ENCODE measurements at regions not wholly inside any gene's neighbourhood (a gene's known extent, or its start where the extent isn't known, plus 50 kb on each side); places are given as distances from the start of the nearest gene placed in this dataset.

DNA sequence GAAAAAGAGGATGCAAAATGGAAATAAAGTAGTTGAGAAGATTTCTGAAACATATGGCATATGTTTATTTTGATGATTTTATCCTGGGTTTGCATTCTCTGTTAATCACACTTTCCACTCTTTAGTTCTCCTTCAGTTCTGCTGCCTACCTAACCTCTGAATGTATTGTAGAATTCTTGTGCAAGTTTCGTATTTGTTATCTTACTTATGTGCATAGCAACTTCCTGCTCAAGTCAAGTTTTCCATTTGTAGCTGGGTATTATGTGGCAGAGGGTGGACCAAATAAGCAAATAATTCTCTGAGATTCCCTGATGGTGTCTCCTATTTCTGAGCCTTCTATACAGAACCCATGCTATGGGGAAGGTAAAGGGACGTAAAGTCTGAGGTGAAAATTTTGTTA lies 381.6 kb downstream of the FOXG1 start:
- no peaks in the 10 kb centered on the region for H3K9me3 ChIP-seq (ENCODE audit: control insufficient read depth, low read depth, low read length)
- H3K4me3 ChIP-seq (ENCODE audit: low read length), result no peak overlapping the region
- H3K36me3 ChIP-seq (ENCODE audit: control insufficient read depth, insufficient read depth, low read length), result no peaks in the 10 kb centered on the region
- 100% methylated on average over 1 of the region's 2 CpGs for WGBS (ENCODE audit: insufficient coverage, low lambda C conversion rate)
- no peak for DNase-seq
- H3K27me3 ChIP-seq (ENCODE audit: control insufficient read depth, insufficient read depth, low read length), result no peaks in the 10 kb centered on the region
- no peaks in the 10 kb centered on the region for H3K4me1 ChIP-seq (ENCODE audit: control insufficient read depth, insufficient read depth, low read length)
- H3K27ac ChIP-seq (ENCODE audit: low read length), result no peak overlapping the region

- H3K4me3 ChIP-seq (ENCODE audit: low read length), result no peak overlapping the region
- no peak overlapping the region for H3K27ac ChIP-seq (ENCODE audit: low read length)
- no peaks in the 10 kb centered on the region for H3K27me3 ChIP-seq (ENCODE audit: control insufficient read depth, insufficient read depth, low read length)
- H3K36me3 ChIP-seq (ENCODE audit: control insufficient read depth, insufficient read depth, low read length), result no peaks in the 10 kb centered on the region
- H3K9me3 ChIP-seq (ENCODE audit: control insufficient read depth, low read depth, low read length), result no peaks in the 10 kb centered on the region
- no peaks in the 10 kb centered on the region for H3K4me1 ChIP-seq (ENCODE audit: control insufficient read depth, insufficient read depth, low read length)
- DNase-seq, result no peak
These were observed 383.2 kb downstream of the FOXG1 start for GRCh38 chr14:29149798-29150197.

GRCh38 chr14:29150659-29151058 lies 384.1 kb downstream of the FOXG1 start:
- H3K27me3 ChIP-seq (ENCODE audit: control insufficient read depth, insufficient read depth, low read length), result no peaks in the 10 kb centered on the region
- no peak overlapping the region for H3K27ac ChIP-seq (ENCODE audit: low read length)
- no peak overlapping the region for H3K4me3 ChIP-seq (ENCODE audit: low read length)
- no peaks in the 10 kb centered on the region for H3K9me3 ChIP-seq (ENCODE audit: control insufficient read depth, low read depth, low read length)
- H3K4me1 ChIP-seq (ENCODE audit: control insufficient read depth, insufficient read depth, low read length), result no peaks in the 10 kb centered on the region
- DNase-seq, result no peak
- 100% methylated on average over 1 of the region's 10 CpGs for WGBS (ENCODE audit: insufficient coverage, low lambda C conversion rate)
- no peaks in the 10 kb centered on the region for H3K36me3 ChIP-seq (ENCODE audit: control insufficient read depth, insufficient read depth, low read length)

DNA sequence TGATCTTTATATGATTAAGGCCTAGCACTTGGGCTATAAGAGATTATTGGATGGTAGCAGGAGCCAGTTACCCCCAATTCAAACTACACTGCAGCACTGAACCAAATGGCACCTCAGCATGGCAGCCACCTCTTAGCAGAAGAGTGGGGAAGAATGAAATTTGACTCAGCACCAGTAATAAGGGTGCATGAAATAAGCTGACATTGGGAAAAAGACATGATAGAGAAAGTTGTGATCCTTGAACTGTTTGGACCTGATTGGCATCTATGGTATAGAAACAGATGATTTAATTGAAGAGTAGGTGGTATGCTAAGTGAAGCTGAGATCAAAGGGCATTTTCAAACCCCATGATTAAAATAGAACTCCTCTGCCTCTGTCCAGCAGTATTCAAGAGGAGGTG lies 389.5 kb downstream of the FOXG1 start:
- no peaks in the 10 kb centered on the region for H3K4me1 ChIP-seq (ENCODE audit: control insufficient read depth, insufficient read depth, low read length)
- no peaks in the 10 kb centered on the region for H3K36me3 ChIP-seq (ENCODE audit: control insufficient read depth, insufficient read depth, low read length)
- no peaks in the 10 kb centered on the region for H3K9me3 ChIP-seq (ENCODE audit: control insufficient read depth, low read depth, low read length)
- H3K27me3 ChIP-seq (ENCODE audit: control insufficient read depth, insufficient read depth, low read length), result no peaks in the 10 kb centered on the region
- no peak for DNase-seq
- no peak overlapping the region for H3K4me3 ChIP-seq (ENCODE audit: low read length)
- no peak overlapping the region for H3K27ac ChIP-seq (ENCODE audit: low read length)

DNA sequence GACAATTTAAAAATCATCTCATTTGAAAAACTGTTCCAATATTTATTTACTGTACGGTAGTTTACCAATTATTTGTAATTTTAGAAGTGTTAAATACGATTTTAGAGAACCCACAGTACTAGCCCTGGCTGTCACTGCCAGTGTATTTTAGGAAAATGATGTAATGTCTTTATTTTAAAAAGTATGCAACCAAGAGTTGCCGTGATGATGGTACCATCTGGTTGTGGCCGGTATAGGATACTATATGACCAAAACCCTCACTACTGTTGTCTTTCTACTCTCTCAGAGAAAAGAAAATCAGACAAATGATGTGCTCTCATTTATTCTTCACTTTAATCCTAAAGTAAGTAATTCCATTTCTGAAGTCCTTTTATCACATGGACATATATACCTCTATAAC lies 395.0 kb downstream of the FOXG1 start:
- no peak for DNase-seq
- Histone ChIP-seq H3K4me1 (ENCODE audit: control insufficient read depth, insufficient read depth, low read length) (no peaks in the 10 kb centered on the region), H3K9me3 (ENCODE audit: control insufficient read depth, low read depth, low read length) (no peaks in the 10 kb centered on the region), H3K27me3 (ENCODE audit: control insufficient read depth, insufficient read depth, low read length) (no peaks in the 10 kb centered on the region), H3K4me3 (ENCODE audit: low read length) (no peak overlapping the region), H3K27ac (ENCODE audit: low read length) (no peak overlapping the region), H3K36me3 (ENCODE audit: control insufficient read depth, insufficient read depth, low read length) (no peaks in the 10 kb centered on the region)
- WGBS (ENCODE audit: insufficient coverage, low lambda C conversion rate), result no CpG with 5 or more reads among the region's 4 CpGs

- DNase-seq, result no peak
- Histone ChIP-seq H3K27ac (ENCODE audit: low read length) (no peak overlapping the region), H3K4me1 (ENCODE audit: control insufficient read depth, insufficient read depth, low read length) (no peaks in the 10 kb centered on the region), H3K36me3 (ENCODE audit: control insufficient read depth, insufficient read depth, low read length) (no peaks in the 10 kb centered on the region), H3K27me3 (ENCODE audit: control insufficient read depth, insufficient read depth, low read length) (no peaks in the 10 kb centered on the region), H3K4me3 (ENCODE audit: low read length) (no peak overlapping the region), H3K9me3 (ENCODE audit: control insufficient read depth, low read depth, low read length) (no peaks in the 10 kb centered on the region)
- WGBS (ENCODE audit: insufficient coverage, low lambda C conversion rate), result 29% methylated on average over 1 of the region's 2 CpGs
These were observed 396.5 kb downstream of the FOXG1 start for GRCh38 chr14:29163109-29163508.

- no peak overlapping the region for H3K4me3 ChIP-seq (ENCODE audit: low read length)
- no peaks in the 10 kb centered on the region for H3K9me3 ChIP-seq (ENCODE audit: control insufficient read depth, low read depth, low read length)
- H3K27me3 ChIP-seq (ENCODE audit: control insufficient read depth, insufficient read depth, low read length), result no peaks in the 10 kb centered on the region
- H3K36me3 ChIP-seq (ENCODE audit: control insufficient read depth, insufficient read depth, low read length), result no peaks in the 10 kb centered on the region
- 20% methylated on average over 1 of the region's 1 CpG for WGBS (ENCODE audit: insufficient coverage, low lambda C conversion rate)
- no peaks in the 10 kb centered on the region for H3K4me1 ChIP-seq (ENCODE audit: control insufficient read depth, insufficient read depth, low read length)
- no peak overlapping the region for H3K27ac ChIP-seq (ENCODE audit: low read length)
- no peak for DNase-seq
These were observed 398.8 kb downstream of the FOXG1 start for GRCh38 chr14:29165431-29165830.

- Histone ChIP-seq H3K9me3 (ENCODE audit: control insufficient read depth, low read depth, low read length) (no peaks in the 10 kb centered on the region), H3K27me3 (ENCODE audit: control insufficient read depth, insufficient read depth, low read length) (no peaks in the 10 kb centered on the region), H3K4me3 (ENCODE audit: low read length) (no peak overlapping the region), H3K4me1 (ENCODE audit: control insufficient read depth, insufficient read depth, low read length) (no peaks in the 10 kb centered on the region), H3K27ac (ENCODE audit: low read length) (no peak overlapping the region), H3K36me3 (ENCODE audit: control insufficient read depth, insufficient read depth, low read length) (no peaks in the 10 kb centered on the region)
- DNase-seq, result no peak
- no CpG with 5 or more reads among the region's 1 CpG for WGBS (ENCODE audit: insufficient coverage, low lambda C conversion rate)
These were observed 399.9 kb downstream of the FOXG1 start for GRCh38 chr14:29166507-29166906.

DNA sequence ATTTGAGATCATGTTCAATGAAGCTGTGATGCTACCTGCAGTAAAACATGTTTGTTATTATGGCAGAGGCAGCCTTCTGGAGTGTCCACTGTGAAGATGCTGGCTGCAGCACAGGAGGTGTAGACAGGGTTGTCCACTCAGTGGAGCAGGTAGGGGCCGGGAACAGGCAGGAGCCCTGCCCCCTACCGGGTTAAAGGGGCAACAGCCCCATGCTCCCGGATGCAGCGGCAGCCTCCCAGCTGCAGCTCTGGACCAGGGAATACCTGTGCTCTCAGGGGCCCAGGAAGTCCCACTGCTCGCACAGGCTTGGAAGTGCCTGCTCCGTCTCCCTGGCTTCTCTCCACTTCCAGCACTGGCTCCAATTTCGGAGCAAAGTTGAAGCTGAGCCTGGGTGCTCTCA lies 401.6 kb downstream of the FOXG1 start:
- no peak overlapping the region for H3K27ac ChIP-seq (ENCODE audit: low read length)
- H3K27me3 ChIP-seq (ENCODE audit: control insufficient read depth, insufficient read depth, low read length), result no peaks in the 10 kb centered on the region
- H3K9me3 ChIP-seq (ENCODE audit: control insufficient read depth, low read depth, low read length), result no peaks in the 10 kb centered on the region
- H3K4me3 ChIP-seq (ENCODE audit: low read length), result no peak overlapping the region
- no peaks in the 10 kb centered on the region for H3K4me1 ChIP-seq (ENCODE audit: control insufficient read depth, insufficient read depth, low read length)
- no CpG with 5 or more reads among the region's 7 CpGs for WGBS (ENCODE audit: insufficient coverage, low lambda C conversion rate)
- no peaks in the 10 kb centered on the region for H3K36me3 ChIP-seq (ENCODE audit: control insufficient read depth, insufficient read depth, low read length)
- no peak for DNase-seq

GRCh38 chr14:29169408-29169807 lies 402.8 kb downstream of the FOXG1 start:
- no CpG with 5 or more reads among the region's 5 CpGs for whole genome bisulfite sequencing (ENCODE audit: insufficient coverage, low lambda C conversion rate)
- DNase-seq, result no peak
- H3K36me3 ChIP-seq (ENCODE audit: control insufficient read depth, insufficient read depth, low read length), result no peaks in the 10 kb centered on the region
- H3K27ac ChIP-seq (ENCODE audit: low read length), result no peak overlapping the region
- H3K9me3 ChIP-seq (ENCODE audit: control insufficient read depth, low read depth, low read length), result no peaks in the 10 kb centered on the region
- H3K27me3 ChIP-seq (ENCODE audit: control insufficient read depth, insufficient read depth, low read length), result no peaks in the 10 kb centered on the region
- no peaks in the 10 kb centered on the region for H3K4me1 ChIP-seq (ENCODE audit: control insufficient read depth, insufficient read depth, low read length)
- no peak overlapping the region for H3K4me3 ChIP-seq (ENCODE audit: low read length)

- Histone ChIP-seq H3K9me3 (ENCODE audit: control insufficient read depth, low read depth, low read length) (no peaks in the 10 kb centered on the region), H3K4me1 (ENCODE audit: control insufficient read depth, insufficient read depth, low read length) (no peaks in the 10 kb centered on the region), H3K36me3 (ENCODE audit: control insufficient read depth, insufficient read depth, low read length) (no peaks in the 10 kb centered on the region), H3K27me3 (ENCODE audit: control insufficient read depth, insufficient read depth, low read length) (no peaks in the 10 kb centered on the region), H3K27ac (ENCODE audit: low read length) (no peak overlapping the region), H3K4me3 (ENCODE audit: low read length) (no peak overlapping the region)
- 100% methylated on average over 1 of the region's 2 CpGs for WGBS (ENCODE audit: insufficient coverage, low lambda C conversion rate)
- no peak for DNase-seq
These were observed 409.1 kb downstream of the FOXG1 start for GRCh38 chr14:29175706-29176105.
